ENCODE measurements at regions not wholly inside any gene's neighbourhood (a gene's known extent, or its start where the extent isn't known, plus 50 kb on each side); places are given as distances from the start of the nearest gene placed in this dataset.
A peak's percentile ranks its signal among the peaks of the same experiment; 100 is the strongest.

GRCh38 chr19:20482721-20483120 lies 82.9 kb downstream of the ZNF737 start:
- Histone ChIP-seq H3K36me3 (ENCODE audit: control insufficient read depth in 4 of 4, insufficient read depth in 4 of 4, low read length in 4 of 4) (no peaks in the 10 kb centered on the region), H3K9me3 (ENCODE audit: control insufficient read depth in 4 of 4, insufficient read depth in 3 of 4, low read length in 3 of 4) (peaks cover 0 to 20% (median 0%) of the 10 kb centered on the region in 4 donors), H3K9ac (ENCODE audit: insufficient read depth in 1 of 2, low read length in 2 of 2) (no peak overlapping the region), H3K27me3 (ENCODE audit: control insufficient read depth in 3 of 3, insufficient read depth in 3 of 3, low read length in 2 of 3) (no peaks in the 10 kb centered on the region), H3K4me3 (no peak overlapping the region), H3K4me1 (ENCODE audit: control insufficient read depth in 5 of 5, insufficient read depth in 5 of 5, low read length in 5 of 5) (no peaks in the 10 kb centered on the region), H3K27ac (ENCODE audit: low read depth in 1 of 2, low read length in 1 of 2) (no peak overlapping the region)
- ATAC-seq (ENCODE audit: insufficient read depth, low FRiP score) (no peak), DNase-seq (peak in 1 of 3 donors; percentile 10)
- TF ChIP-seq, protein P1, sequence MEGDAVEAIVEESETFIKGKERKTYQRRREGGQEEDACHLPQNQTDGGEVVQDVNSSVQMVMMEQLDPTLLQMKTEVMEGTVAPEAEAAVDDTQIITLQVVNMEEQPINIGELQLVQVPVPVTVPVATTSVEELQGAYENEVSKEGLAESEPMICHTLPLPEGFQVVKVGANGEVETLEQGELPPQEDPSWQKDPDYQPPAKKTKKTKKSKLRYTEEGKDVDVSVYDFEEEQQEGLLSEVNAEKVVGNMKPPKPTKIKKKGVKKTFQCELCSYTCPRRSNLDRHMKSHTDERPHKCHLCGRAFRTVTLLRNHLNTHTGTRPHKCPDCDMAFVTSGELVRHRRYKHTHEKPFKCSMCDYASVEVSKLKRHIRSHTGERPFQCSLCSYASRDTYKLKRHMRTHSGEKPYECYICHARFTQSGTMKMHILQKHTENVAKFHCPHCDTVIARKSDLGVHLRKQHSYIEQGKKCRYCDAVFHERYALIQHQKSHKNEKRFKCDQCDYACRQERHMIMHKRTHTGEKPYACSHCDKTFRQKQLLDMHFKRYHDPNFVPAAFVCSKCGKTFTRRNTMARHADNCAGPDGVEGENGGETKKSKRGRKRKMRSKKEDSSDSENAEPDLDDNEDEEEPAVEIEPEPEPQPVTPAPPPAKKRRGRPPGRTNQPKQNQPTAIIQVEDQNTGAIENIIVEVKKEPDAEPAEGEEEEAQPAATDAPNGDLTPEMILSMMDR (IDR thresholded peaks at IDR 0.05; ENCODE audit: control extremely low read depth, extremely low read depth) = no peak
- 46 to 63% methylated on average over 2 of the region's 2 CpGs for WGBS, 2 donors

DNA sequence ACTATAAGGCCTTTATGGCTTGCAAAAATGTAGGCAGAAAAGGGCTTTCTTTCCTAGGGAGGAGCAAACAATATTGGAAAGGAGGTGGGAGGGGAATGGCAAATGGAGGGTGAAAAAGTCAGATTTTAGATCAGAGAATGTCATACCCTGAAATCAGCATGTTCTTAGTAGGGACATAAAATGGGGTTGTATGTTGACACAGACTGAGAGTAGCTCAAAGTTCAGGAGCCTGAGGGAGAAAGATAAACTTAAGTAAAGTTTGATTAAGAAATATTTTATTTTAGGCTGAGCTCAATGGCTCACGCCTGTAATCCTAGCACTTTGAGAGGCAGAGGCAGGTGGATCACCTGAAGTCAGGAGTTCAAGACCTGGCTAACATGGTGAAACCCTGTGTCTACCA lies 83.8 kb downstream of the ZNF737 start:
- Histone ChIP-seq H3K36me3 (ENCODE audit: control insufficient read depth in 4 of 4, insufficient read depth in 4 of 4, low read length in 4 of 4) (no peaks in the 10 kb centered on the region), H3K27me3 (ENCODE audit: control insufficient read depth in 3 of 3, insufficient read depth in 3 of 3, low read length in 2 of 3) (no peaks in the 10 kb centered on the region), H3K9ac (ENCODE audit: insufficient read depth in 1 of 2, low read length in 2 of 2) (no peak overlapping the region), H3K27ac (ENCODE audit: low read depth in 1 of 2, low read length in 1 of 2) (no peak overlapping the region), H3K4me3 (no peak overlapping the region), H3K9me3 (ENCODE audit: control insufficient read depth in 4 of 4, insufficient read depth in 3 of 4, low read length in 3 of 4) (peaks cover 0 to 20% (median 0%) of the 10 kb centered on the region in 4 donors), H3K4me1 (ENCODE audit: control insufficient read depth in 5 of 5, insufficient read depth in 5 of 5, low read length in 5 of 5) (no peaks in the 10 kb centered on the region)
- TF ChIP-seq, protein P1 (IDR thresholded peaks at IDR 0.05; ENCODE audit: control extremely low read depth, extremely low read depth) = no peak
- DNase-seq (no peak), ATAC-seq (ENCODE audit: insufficient read depth, low FRiP score) (no peak)
- 69 to 73% methylated on average over 1 of the region's 1 CpG for WGBS, 2 donors

DNA sequence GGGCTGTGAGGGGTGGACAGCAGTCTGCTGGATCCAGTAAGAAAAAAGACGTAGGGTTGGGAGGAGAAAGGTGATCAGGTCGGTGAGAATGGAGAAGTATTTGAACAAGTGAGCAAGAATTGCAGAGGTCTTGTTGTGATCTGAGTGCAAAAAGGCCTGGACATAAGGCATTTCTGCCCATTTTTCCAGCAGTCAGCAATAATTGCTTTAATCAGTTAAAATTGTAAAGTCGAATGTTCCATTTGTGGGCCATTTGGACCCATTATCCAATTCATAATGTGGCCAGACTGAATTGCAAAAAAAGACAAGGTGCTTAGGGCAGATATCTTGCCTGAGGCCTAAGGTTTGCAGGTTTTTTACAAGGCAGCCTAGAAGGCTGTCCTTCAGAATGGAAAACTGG lies 86.1 kb downstream of the ZNF737 start:
- DNase-seq = no peak
- H3K27me3 ChIP-seq (ENCODE audit: control insufficient read depth in 3 of 3, insufficient read depth in 3 of 3, low read length in 2 of 3) = no peaks in the 10 kb centered on the region
- ATAC-seq (ENCODE audit: insufficient read depth, low FRiP score) = no peak
- H3K27ac ChIP-seq (ENCODE audit: low read depth in 1 of 2, low read length in 1 of 2) = no peak overlapping the region
- no peak overlapping the region for H3K4me3 ChIP-seq
- no peak overlapping the region for H3K9ac ChIP-seq (ENCODE audit: insufficient read depth in 1 of 2, low read length in 2 of 2)
- no peaks in the 10 kb centered on the region for H3K4me1 ChIP-seq (ENCODE audit: control insufficient read depth in 5 of 5, insufficient read depth in 5 of 5, low read length in 5 of 5)
- H3K36me3 ChIP-seq (ENCODE audit: control insufficient read depth in 4 of 4, insufficient read depth in 4 of 4, low read length in 4 of 4) = no peaks in the 10 kb centered on the region
- H3K9me3 ChIP-seq (ENCODE audit: control insufficient read depth in 4 of 4, insufficient read depth in 3 of 4, low read length in 3 of 4) = peaks cover 0 to 30% (median 0%) of the 10 kb centered on the region in 4 donors
- TF ChIP-seq, protein P1 (IDR thresholded peaks at IDR 0.05; ENCODE audit: control extremely low read depth, extremely low read depth) = no peak
- 88 to 94% methylated on average over 3 of the region's 3 CpGs for WGBS, 2 donors

GRCh38 chr19:20478936-20479335 lies 86.6 kb downstream of the ZNF737 start:
- H3K4me1 ChIP-seq (ENCODE audit: control insufficient read depth in 5 of 5, insufficient read depth in 5 of 5, low read length in 5 of 5) = no peaks in the 10 kb centered on the region
- DNase-seq = no peak
- H3K36me3 ChIP-seq (ENCODE audit: control insufficient read depth in 4 of 4, insufficient read depth in 4 of 4, low read length in 4 of 4) = no peaks in the 10 kb centered on the region
- no peak overlapping the region for H3K27ac ChIP-seq (ENCODE audit: low read depth in 1 of 2, low read length in 1 of 2)
- H3K4me3 ChIP-seq = no peak overlapping the region
- 88 to 94% methylated on average over 3 of the region's 3 CpGs for WGBS, 2 donors
- H3K9me3 ChIP-seq (ENCODE audit: control insufficient read depth in 4 of 4, insufficient read depth in 3 of 4, low read length in 3 of 4) = peaks cover 0 to 32% (median 0%) of the 10 kb centered on the region in 4 donors
- H3K27me3 ChIP-seq (ENCODE audit: control insufficient read depth in 3 of 3, insufficient read depth in 3 of 3, low read length in 2 of 3) = no peaks in the 10 kb centered on the region
- no peak overlapping the region for H3K9ac ChIP-seq (ENCODE audit: insufficient read depth in 1 of 2, low read length in 2 of 2)
- TF ChIP-seq, protein P1 (IDR thresholded peaks at IDR 0.05; ENCODE audit: control extremely low read depth, extremely low read depth) = no peak
- ATAC-seq (ENCODE audit: insufficient read depth, low FRiP score) = no peak

All from lung (tissue), 11 donors.